ENCODE measurements at regions not wholly inside any gene's neighbourhood (a gene's known extent, or its start where the extent isn't known, plus 50 kb on each side); places are given as distances from the start of the nearest gene placed in this dataset.

DNA sequence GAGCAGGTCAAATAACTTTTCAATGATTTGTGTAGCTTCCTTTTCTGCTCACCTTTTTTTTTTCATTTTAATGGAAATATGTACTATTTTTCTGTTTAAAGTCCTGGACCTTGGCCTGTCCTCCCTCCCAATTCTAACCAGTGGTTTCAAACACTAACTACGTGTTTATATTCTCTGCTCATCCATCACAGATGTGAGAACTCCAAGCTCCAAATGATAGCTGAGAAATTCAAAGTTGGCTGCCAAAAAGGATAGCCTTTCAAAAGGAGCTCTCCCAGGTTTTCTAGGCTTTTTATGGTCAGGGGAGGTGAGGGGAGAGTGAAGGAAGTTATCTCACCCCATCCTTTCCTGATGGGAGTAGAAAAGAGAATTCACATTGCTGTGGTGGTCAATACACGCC is 486.0 kb upstream of the TBX3 start:
- no peaks in the 10 kb centered on the region for H3K9me3 ChIP-seq (ENCODE audit: low read depth)
- H3K4me3 ChIP-seq, result no peak overlapping the region
- DNase-seq (ENCODE audit: low read depth in 1 of 2, low spot score in 1 of 2), result no peak
- peaks cover 12% of the 10 kb centered on the region for H3K4me1 ChIP-seq (ENCODE audit: low read depth)
- no peaks in the 10 kb centered on the region for H3K27me3 ChIP-seq
- no peak overlapping the region for H3K27ac ChIP-seq
- H3K36me3 ChIP-seq, result no peaks in the 10 kb centered on the region
- no peak for TF ChIP-seq CTCF (IDR thresholded peaks at IDR 0.05; ENCODE audit: low read depth, low read length)

GRCh38 chr12:115166698-115167315 is 482.8 kb upstream of the TBX3 start:
- no peak overlapping the region for H3K27ac ChIP-seq
- peaks cover 16% of the 10 kb centered on the region for H3K4me1 ChIP-seq (ENCODE audit: low read depth)
- H3K9me3 ChIP-seq (ENCODE audit: low read depth), result no peaks in the 10 kb centered on the region
- H3K27me3 ChIP-seq, result no peaks in the 10 kb centered on the region
- H3K36me3 ChIP-seq, result no peaks in the 10 kb centered on the region
- DNase-seq (ENCODE audit: low read depth in 1 of 2, low spot score in 1 of 2), result peak in 1 of 2 donors; percentile 72
- peak; percentile 32 for TF ChIP-seq CTCF (IDR thresholded peaks at IDR 0.05; ENCODE audit: low read depth, low read length)
- no peak overlapping the region for H3K4me3 ChIP-seq

GRCh38 chr12:115163710-115164109 is 479.7 kb upstream of the TBX3 start:
- no peaks in the 10 kb centered on the region for H3K27me3 ChIP-seq
- TF ChIP-seq CTCF (IDR thresholded peaks at IDR 0.05; ENCODE audit: low read depth, low read length), result no peak
- no peaks in the 10 kb centered on the region for H3K36me3 ChIP-seq
- peak overlapping the region; percentile 20 for H3K27ac ChIP-seq
- peak in 1 of 2 donors; percentile 75 for DNase-seq (ENCODE audit: low read depth in 1 of 2, low spot score in 1 of 2)
- no peaks in the 10 kb centered on the region for H3K9me3 ChIP-seq (ENCODE audit: low read depth)
- peaks cover 36% of the 10 kb centered on the region for H3K4me1 ChIP-seq (ENCODE audit: low read depth)
- no peak overlapping the region for H3K4me3 ChIP-seq

GRCh38 chr12:115160271-115161128 is 476.5 kb upstream of the TBX3 start:
- Histone ChIP-seq H3K27me3 (no peaks in the 10 kb centered on the region), H3K4me3 (no peak overlapping the region), H3K9me3 (ENCODE audit: low read depth) (no peaks in the 10 kb centered on the region), H3K4me1 (ENCODE audit: low read depth) (peaks cover 42% of the 10 kb centered on the region), H3K27ac (no peak overlapping the region), H3K36me3 (no peaks in the 10 kb centered on the region)
- TF ChIP-seq CTCF (IDR thresholded peaks at IDR 0.05; ENCODE audit: low read depth, low read length), result no peak
- DNase-seq (ENCODE audit: low read depth in 1 of 2, low spot score in 1 of 2), result no peak

DNA sequence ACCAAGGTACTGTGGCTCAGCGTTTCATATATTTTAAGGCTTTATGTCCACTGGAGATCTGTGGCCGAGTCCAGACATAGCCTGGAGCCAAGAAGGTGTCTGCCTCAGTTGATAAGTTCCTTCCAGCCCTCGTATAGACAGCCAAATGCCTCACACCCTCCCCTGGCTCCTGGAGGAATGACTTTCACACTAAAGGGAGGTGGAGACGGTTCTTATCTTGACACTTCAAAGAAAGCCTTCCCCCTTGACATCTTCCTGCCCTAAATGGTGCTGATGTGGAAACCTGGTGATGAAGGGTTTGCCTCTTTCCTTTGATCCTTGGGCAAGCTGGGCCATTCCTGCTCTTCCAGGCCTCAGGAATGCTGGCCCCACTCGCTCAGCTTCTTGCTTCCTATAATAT is 474.8 kb upstream of the TBX3 start:
- peaks cover 36% of the 10 kb centered on the region for H3K4me1 ChIP-seq (ENCODE audit: low read depth)
- peak; percentile 37 to 68 for DNase-seq (ENCODE audit: low read depth in 1 of 2, low spot score in 1 of 2)
- H3K4me3 ChIP-seq, result no peak overlapping the region
- H3K27me3 ChIP-seq, result no peaks in the 10 kb centered on the region
- no peak for TF ChIP-seq CTCF (IDR thresholded peaks at IDR 0.05; ENCODE audit: low read depth, low read length)
- no peaks in the 10 kb centered on the region for H3K9me3 ChIP-seq (ENCODE audit: low read depth)
- H3K27ac ChIP-seq, result peak overlapping the region; percentile 24
- H3K36me3 ChIP-seq, result no peaks in the 10 kb centered on the region
